ENCODE measurements at regions not wholly inside any gene's neighbourhood (a gene's known extent, or its start where the extent isn't known, plus 50 kb on each side); places are given as distances from the start of the nearest gene placed in this dataset.

- TF ChIP-seq CTCF (conservative IDR thresholded peaks at IDR 0.05; ENCODE audit: low read length): no peak
- no peak for TF ChIP-seq EZH2phosphoT487 (IDR thresholded peaks at IDR 0.05; ENCODE audit: borderline replicate concordance)
Observed at GRCh38 chr2:5549771-5550170, 142.4 kb upstream of the SOX11 start.
